Neural progenitor cell (in vitro differentiated cells): ENCODE measurements at regions not wholly inside any gene's neighbourhood (a gene's known extent, or its start where the extent isn't known, plus 50 kb on each side); places are given as distances from the start of the nearest gene placed in this dataset.
A peak's percentile ranks its signal among the peaks of the same experiment; 100 is the strongest.

ENCODE experiments used
- DNase-seq: peaks from one replicate; pipeline ENCODE4 v3.0.0-alpha.2; 2016; ENCODE audit warnings: low spot score
- H2AFZ ChIP-seq: fragments of 200-600 bp; sonication (generic); replicated peaks from 2 replicates; pipeline ENCODE4 v1.6.1; 2016; ENCODE audit warnings: antibody characterized with exemption
- H3F3A ChIP-seq: fragments of 200-600 bp; sonication (generic); 2 replicates; pipeline ENCODE4 v1.6.1; 2016; ENCODE audit warnings: antibody characterized with exemption, low read depth
- H3K27ac ChIP-seq: fragments of 200-600 bp; sonication (generic); 2 replicates; pipeline ENCODE4 v1.5.1; 2016; ENCODE audit warnings: mild to moderate bottlenecking
- H3K27me3 ChIP-seq: fragments of 200-600 bp; sonication (generic); 2 replicates; pipeline ENCODE4 v1.6.1; 2016; ENCODE audit warnings: mild to moderate bottlenecking, moderate library complexity
- H3K36me3 ChIP-seq: fragments of 200-600 bp; sonication (generic); 2 replicates; pipeline ENCODE4 v1.5.1; 2016
- H3K4me1 ChIP-seq: fragments of 200-600 bp; sonication (generic); 2 replicates; pipeline ENCODE4 v1.6.1; 2016; ENCODE audit warnings: mixed run types
- H3K4me2 ChIP-seq: fragments of 200-600 bp; sonication (generic); 2 replicates; pipeline ENCODE4 v1.6.1; 2016
- H3K4me3 ChIP-seq: fragments of 200-600 bp; sonication (generic); 2 replicates; pipeline ENCODE4 v1.5.1; 2016
- H3K79me2 ChIP-seq: fragments of 200-600 bp; sonication (generic); 2 replicates; pipeline ENCODE4 v1.6.1; 2016; ENCODE audit warnings: low read depth
- H3K9ac ChIP-seq: fragments of 200-600 bp; sonication (generic); 2 replicates; pipeline ENCODE4 v1.6.1; 2016
- H3K9me3 ChIP-seq: fragments of 200-600 bp; sonication (generic); 2 replicates; pipeline ENCODE4 v1.5.1; 2016; ENCODE audit warnings: low read depth
- H4K20me1 ChIP-seq: fragments of 200-600 bp; sonication (generic); 2 replicates; pipeline ENCODE4 v1.6.1; 2016; ENCODE audit warnings: low read depth
- H3K27ac Mint-ChIP-seq: 3 replicates; pipeline ENCODE4 v1.8.0; 2021; ENCODE audit warnings: mixed read lengths
- H3K27me3 Mint-ChIP-seq: 2 replicates; pipeline ENCODE4 v1.8.0; 2022; ENCODE audit warnings: low read depth, mild to moderate bottlenecking, inconsistent platforms, moderate library complexity, mixed read lengths; ENCODE audit not compliant: insufficient read depth
- H3K36me3 Mint-ChIP-seq: 3 replicates; pipeline ENCODE4 v1.8.0; 2021; ENCODE audit warnings: mixed read lengths
- H3K4me1 Mint-ChIP-seq: 3 replicates; pipeline ENCODE4 v1.8.0; 2021; ENCODE audit warnings: mixed read lengths
- H3K4me3 Mint-ChIP-seq: 3 replicates; pipeline ENCODE4 v1.8.0; 2021; ENCODE audit warnings: mild to moderate bottlenecking, moderate library complexity, mixed read lengths
- H3K9me3 Mint-ChIP-seq: 3 replicates; pipeline ENCODE4 v1.8.0; 2020; ENCODE audit warnings: mixed read lengths
- EZH2 ChIP-seq: fragments of 200-600 bp; sonication (generic); IDR thresholded peaks from 2 replicates; pipeline ENCODE4 v1.6.1; 2017; ENCODE audit warnings: antibody characterized with exemption, mild to moderate bottlenecking, moderate library complexity
- EZH2phosphoT487 ChIP-seq: fragments of 200-600 bp; sonication (generic); IDR thresholded peaks from 2 replicates; pipeline ENCODE4 v1.6.1; 2017; ENCODE audit warnings: antibody characterized with exemption
- TF ChIP-seq, protein P1 (sequence below): fragments of 200-600 bp; sonication (generic); IDR thresholded peaks from 2 replicates; pipeline ENCODE4 v1.5.1; 2017; ENCODE audit warnings: antibody characterized with exemption, mild to moderate bottlenecking

DNA sequence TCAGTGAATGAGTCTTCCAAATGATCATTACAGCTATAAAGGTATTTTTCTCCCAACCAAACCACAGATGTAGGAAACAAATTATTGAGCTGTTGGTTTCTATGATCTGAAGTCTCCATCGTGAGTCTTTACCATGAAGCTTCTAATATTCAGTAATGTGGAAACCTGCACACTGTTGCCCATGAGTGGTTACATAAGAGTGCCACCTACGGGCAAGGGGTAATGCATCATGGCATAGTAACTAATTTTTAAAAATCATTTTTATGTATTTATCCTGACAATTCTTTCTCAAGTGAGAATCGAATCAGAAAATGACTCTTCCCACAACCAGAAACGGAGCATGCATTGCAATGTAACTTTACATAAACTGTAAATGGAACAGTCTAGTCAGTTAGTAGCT, 282.5 kb upstream of the SMARCA2 start:
- peaks cover 3% of the 10 kb centered on the region for H3K4me1 Mint-ChIP-seq
- Histone ChIP-seq H3K4me1 (no peaks in the 10 kb centered on the region), H3K79me2 (no peaks in the 10 kb centered on the region), H4K20me1 (no peaks in the 10 kb centered on the region), H3K27me3 (peaks cover 3% of the 10 kb centered on the region), H3K9ac (no peak overlapping the region), H3K4me2 (no peak overlapping the region), H2AFZ (no peak overlapping the region), H3F3A (no peaks in the 10 kb centered on the region), H3K36me3 (no peaks in the 10 kb centered on the region), H3K9me3 (no peaks in the 10 kb centered on the region), H3K4me3 (no peak overlapping the region), H3K27ac (no peak overlapping the region)
- peaks cover 2% of the 10 kb centered on the region for H3K27me3 Mint-ChIP-seq
- DNase-seq, result no peak
- no peak overlapping the region for H3K27ac Mint-ChIP-seq
- H3K36me3 Mint-ChIP-seq, result no peaks in the 10 kb centered on the region
- no peaks in the 10 kb centered on the region for H3K9me3 Mint-ChIP-seq
- no peak overlapping the region for H3K4me3 Mint-ChIP-seq
- no peak for TF ChIP-seq EZH2phosphoT487
- no peak for TF ChIP-seq EZH2
- TF ChIP-seq, protein P1, sequence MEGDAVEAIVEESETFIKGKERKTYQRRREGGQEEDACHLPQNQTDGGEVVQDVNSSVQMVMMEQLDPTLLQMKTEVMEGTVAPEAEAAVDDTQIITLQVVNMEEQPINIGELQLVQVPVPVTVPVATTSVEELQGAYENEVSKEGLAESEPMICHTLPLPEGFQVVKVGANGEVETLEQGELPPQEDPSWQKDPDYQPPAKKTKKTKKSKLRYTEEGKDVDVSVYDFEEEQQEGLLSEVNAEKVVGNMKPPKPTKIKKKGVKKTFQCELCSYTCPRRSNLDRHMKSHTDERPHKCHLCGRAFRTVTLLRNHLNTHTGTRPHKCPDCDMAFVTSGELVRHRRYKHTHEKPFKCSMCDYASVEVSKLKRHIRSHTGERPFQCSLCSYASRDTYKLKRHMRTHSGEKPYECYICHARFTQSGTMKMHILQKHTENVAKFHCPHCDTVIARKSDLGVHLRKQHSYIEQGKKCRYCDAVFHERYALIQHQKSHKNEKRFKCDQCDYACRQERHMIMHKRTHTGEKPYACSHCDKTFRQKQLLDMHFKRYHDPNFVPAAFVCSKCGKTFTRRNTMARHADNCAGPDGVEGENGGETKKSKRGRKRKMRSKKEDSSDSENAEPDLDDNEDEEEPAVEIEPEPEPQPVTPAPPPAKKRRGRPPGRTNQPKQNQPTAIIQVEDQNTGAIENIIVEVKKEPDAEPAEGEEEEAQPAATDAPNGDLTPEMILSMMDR, result no peak

DNA sequence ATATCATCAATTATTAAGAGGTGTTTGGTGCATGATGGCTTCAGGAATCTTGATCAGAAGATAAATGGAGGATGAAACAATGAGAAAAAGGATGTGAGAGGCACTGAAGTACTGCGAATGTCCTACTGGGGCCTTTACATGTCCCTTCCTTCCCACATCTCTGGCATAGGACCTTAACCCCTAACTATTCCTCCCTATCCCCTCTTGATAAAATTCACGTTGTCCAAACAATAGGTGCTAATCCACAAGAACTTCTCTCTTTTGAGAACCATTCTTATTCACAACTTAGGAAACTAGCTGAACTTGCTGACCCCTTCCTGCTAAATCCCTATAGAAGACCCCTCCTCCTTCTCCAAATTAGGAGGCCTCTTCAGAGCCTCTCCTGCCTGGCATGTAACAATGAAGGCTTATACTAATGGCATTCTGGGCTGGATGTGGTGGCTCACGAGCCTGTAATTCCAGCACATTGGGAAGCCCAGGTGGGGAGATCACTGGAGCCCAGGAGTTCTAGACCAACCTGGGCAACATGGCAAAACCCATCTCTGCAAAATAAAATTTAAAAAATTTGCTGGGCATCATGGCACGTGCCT, 276.5 kb upstream of the SMARCA2 start:
- Histone ChIP-seq H3K27me3 (peaks cover 3% of the 10 kb centered on the region), H3F3A (peaks cover 25% of the 10 kb centered on the region), H3K4me2 (no peak overlapping the region), H3K36me3 (no peaks in the 10 kb centered on the region), H3K9ac (no peak overlapping the region), H2AFZ (no peak overlapping the region), H3K4me3 (no peak overlapping the region), H3K9me3 (no peaks in the 10 kb centered on the region), H3K4me1 (peaks cover 31% of the 10 kb centered on the region), H4K20me1 (no peaks in the 10 kb centered on the region), H3K79me2 (no peaks in the 10 kb centered on the region), H3K27ac (no peak overlapping the region)
- TF ChIP-seq, protein P1, result no peak
- no peak for TF ChIP-seq EZH2phosphoT487
- TF ChIP-seq EZH2, result no peak
- DNase-seq, result peak; percentile 31
- Mint-ChIP-seq H3K4me3 (no peak overlapping the region), H3K4me1 (peaks cover 13% of the 10 kb centered on the region), H3K27ac (no peak overlapping the region), H3K9me3 (peaks cover 2% of the 10 kb centered on the region), H3K27me3 (peaks cover 2% of the 10 kb centered on the region), H3K36me3 (no peaks in the 10 kb centered on the region)

DNA sequence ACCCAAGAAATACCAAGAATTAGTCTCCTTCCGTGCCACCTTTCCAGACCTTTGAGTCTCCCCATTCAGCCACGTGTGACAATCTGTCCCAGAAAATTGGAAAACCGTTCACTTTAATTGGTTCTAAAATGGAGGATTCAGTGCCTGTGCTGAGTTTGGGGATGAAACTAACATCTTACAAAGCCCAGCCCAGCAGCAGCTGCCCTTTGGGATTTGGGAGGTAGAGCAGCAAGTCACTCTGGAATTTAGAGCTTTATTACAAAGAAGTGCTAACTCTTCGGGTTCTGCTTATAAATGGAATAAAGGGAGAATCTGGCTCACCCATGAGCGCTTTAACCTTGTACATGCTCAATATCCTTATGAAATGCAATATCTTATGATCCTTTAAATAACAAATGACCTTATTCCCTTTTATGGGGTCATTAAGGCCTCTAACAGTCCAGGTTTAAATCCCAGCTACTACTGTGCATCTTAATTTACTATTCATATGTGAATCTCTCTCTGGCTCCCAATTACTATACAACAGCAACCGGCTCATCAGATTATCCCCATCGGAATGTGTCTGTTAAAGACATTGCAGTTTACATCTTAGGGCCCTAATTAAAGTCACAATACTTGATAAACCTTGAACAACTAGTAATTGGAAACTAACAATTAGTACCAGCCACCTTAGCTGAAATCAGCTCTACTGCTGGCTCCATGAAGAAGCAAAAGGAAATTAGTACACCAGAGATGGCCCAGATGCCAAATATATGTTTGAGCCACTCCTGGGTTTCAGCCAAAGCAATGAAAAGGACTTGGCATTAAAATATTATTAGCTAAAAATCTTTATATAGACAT, 271.8 kb upstream of the SMARCA2 start:
- no peaks in the 10 kb centered on the region for H3K27me3 ChIP-seq
- H3K4me3 ChIP-seq, result no peak overlapping the region
- Mint-ChIP-seq H3K27me3 (no peaks in the 10 kb centered on the region), H3K27ac (no peak overlapping the region), H3K36me3 (no peaks in the 10 kb centered on the region), H3K4me3 (no peak overlapping the region), H3K4me1 (peaks cover 9% of the 10 kb centered on the region), H3K9me3 (peaks cover 2% of the 10 kb centered on the region)
- no peak overlapping the region for H3K9ac ChIP-seq
- H3K27ac ChIP-seq, result peak overlapping the region; percentile 82
- H2AFZ ChIP-seq, result peak overlapping the region; percentile 72
- peaks cover 24% of the 10 kb centered on the region for H3F3A ChIP-seq
- no peaks in the 10 kb centered on the region for H3K79me2 ChIP-seq
- H3K4me1 ChIP-seq, result peaks cover 41% of the 10 kb centered on the region
- H3K4me2 ChIP-seq, result peak overlapping the region; percentile 66
- TF ChIP-seq, protein P1, result no peak
- TF ChIP-seq EZH2phosphoT487, result no peak
- TF ChIP-seq EZH2, result no peak
- no peaks in the 10 kb centered on the region for H3K9me3 ChIP-seq
- H3K36me3 ChIP-seq, result no peaks in the 10 kb centered on the region
- peak; percentile 54 for DNase-seq
- no peaks in the 10 kb centered on the region for H4K20me1 ChIP-seq
